ENCODE measurements at regions not wholly inside any gene's neighbourhood (a gene's known extent, or its start where the extent isn't known, plus 50 kb on each side); places are given as distances from the start of the nearest gene placed in this dataset.

DNA sequence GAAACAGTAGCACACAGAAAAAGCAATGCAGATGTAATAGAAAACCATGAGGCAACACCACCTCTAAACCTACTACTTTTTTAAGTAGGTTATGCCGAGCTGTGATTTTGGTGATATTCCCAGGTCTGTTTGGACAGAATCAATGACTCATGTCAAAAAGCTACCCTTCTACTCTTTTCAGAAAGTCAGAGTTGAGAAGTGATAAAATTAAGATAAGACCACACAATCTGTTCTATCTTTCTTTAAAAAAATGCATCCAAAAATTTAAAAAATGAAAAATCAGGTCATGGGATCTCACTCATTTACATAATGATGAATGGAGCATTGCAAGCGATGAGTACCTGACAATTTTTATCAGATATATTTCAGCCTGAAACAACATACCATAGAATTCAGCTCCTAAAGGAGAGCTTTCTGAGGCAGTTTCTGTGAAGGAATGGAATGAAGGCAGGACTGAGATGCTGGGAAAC, 826.3 kb downstream of the BCL11A start:
- H3K27me3 ChIP-seq (ENCODE audit: insufficient read depth, low read length) = no peaks in the 10 kb centered on the region
- no peak for TF ChIP-seq EZH2 (IDR thresholded peaks at IDR 0.05; ENCODE audit: borderline replicate concordance, low read length)
- TF ChIP-seq, protein P1, sequence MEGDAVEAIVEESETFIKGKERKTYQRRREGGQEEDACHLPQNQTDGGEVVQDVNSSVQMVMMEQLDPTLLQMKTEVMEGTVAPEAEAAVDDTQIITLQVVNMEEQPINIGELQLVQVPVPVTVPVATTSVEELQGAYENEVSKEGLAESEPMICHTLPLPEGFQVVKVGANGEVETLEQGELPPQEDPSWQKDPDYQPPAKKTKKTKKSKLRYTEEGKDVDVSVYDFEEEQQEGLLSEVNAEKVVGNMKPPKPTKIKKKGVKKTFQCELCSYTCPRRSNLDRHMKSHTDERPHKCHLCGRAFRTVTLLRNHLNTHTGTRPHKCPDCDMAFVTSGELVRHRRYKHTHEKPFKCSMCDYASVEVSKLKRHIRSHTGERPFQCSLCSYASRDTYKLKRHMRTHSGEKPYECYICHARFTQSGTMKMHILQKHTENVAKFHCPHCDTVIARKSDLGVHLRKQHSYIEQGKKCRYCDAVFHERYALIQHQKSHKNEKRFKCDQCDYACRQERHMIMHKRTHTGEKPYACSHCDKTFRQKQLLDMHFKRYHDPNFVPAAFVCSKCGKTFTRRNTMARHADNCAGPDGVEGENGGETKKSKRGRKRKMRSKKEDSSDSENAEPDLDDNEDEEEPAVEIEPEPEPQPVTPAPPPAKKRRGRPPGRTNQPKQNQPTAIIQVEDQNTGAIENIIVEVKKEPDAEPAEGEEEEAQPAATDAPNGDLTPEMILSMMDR (IDR thresholded peaks at IDR 0.05; ENCODE audit: low read length) = no peak
- H3K9me3 ChIP-seq (ENCODE audit: low read length) = no peaks in the 10 kb centered on the region
- no peak overlapping the region for H3K9ac ChIP-seq (ENCODE audit: low read length)
- no peaks in the 10 kb centered on the region for H4K20me1 ChIP-seq (ENCODE audit: insufficient read depth, low read length)
- H3F3A ChIP-seq (ENCODE audit: insufficient read depth, low read length) = no peaks in the 10 kb centered on the region
- H3K79me2 ChIP-seq (ENCODE audit: insufficient read depth, low read length) = no peaks in the 10 kb centered on the region
- no peak overlapping the region for H3K4me3 ChIP-seq (ENCODE audit: low read depth, low read length, poor library complexity, severe bottlenecking)
- H3K4me2 ChIP-seq (ENCODE audit: low read length) = no peak overlapping the region
- no peaks in the 10 kb centered on the region for H3K9me2 ChIP-seq (ENCODE audit: low read depth, low read length)
- no peaks in the 10 kb centered on the region for H3K4me1 ChIP-seq (ENCODE audit: insufficient read depth, low read length, severe bottlenecking)
- no peak overlapping the region for H2AFZ ChIP-seq (ENCODE audit: low read length)
- no peak overlapping the region for H3K27ac ChIP-seq (ENCODE audit: low read depth, low read length, poor library complexity, severe bottlenecking)
- H3K36me3 ChIP-seq (ENCODE audit: insufficient read depth, low read length) = no peaks in the 10 kb centered on the region

DNA sequence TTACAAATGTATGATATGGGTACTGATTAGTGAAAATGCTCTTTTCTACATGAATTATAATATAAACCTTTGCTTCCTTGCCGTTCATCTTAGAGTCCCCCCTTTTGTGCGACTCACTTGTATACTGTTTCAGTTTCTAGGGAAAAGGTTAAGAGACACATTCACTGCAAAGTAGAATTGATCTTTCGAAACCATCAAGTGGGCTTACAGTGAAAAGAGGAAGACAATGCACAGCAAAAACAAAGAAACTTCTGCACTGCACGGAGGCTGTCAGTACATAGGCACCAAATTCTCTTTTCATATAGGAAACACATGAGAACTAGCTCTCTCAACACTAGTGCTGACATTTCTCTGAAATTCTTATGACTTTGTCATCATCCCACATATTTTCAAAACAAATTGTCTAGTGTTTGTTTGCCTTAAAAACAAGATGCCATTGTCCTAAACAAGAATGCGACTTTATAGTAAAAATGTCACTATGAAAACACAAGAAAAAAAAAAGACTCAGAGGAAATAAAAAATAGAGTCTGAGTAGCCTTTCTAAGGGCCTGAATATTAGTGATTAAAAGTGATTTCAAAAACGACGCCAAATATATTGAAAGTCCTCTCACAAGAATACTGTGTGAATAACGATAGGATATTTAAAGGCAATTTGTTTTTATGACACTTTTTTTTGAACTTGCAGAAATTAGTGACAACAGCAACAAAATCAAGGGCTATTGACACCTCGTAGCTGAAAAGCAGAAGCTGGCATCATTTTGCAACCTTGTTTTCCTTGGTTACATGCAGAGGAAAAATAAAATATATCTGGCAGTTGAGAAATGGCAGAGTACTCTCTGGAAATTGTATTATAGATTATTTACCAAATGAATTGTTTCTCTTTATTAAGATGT, 827.0 kb downstream of the BCL11A start:
- Histone ChIP-seq H3K4me1 (ENCODE audit: insufficient read depth, low read length, severe bottlenecking) (no peaks in the 10 kb centered on the region), H3K36me3 (ENCODE audit: insufficient read depth, low read length) (no peaks in the 10 kb centered on the region), H3K27me3 (ENCODE audit: insufficient read depth, low read length) (no peaks in the 10 kb centered on the region), H3K4me2 (ENCODE audit: low read length) (no peak overlapping the region), H3K4me3 (ENCODE audit: low read depth, low read length, poor library complexity, severe bottlenecking) (no peak overlapping the region), H2AFZ (ENCODE audit: low read length) (no peak overlapping the region), H3K79me2 (ENCODE audit: insufficient read depth, low read length) (no peaks in the 10 kb centered on the region), H3K9ac (ENCODE audit: low read length) (no peak overlapping the region), H3K9me3 (ENCODE audit: low read length) (no peaks in the 10 kb centered on the region), H3F3A (ENCODE audit: insufficient read depth, low read length) (no peaks in the 10 kb centered on the region), H3K9me2 (ENCODE audit: low read depth, low read length) (no peaks in the 10 kb centered on the region), H4K20me1 (ENCODE audit: insufficient read depth, low read length) (no peaks in the 10 kb centered on the region), H3K27ac (ENCODE audit: low read depth, low read length, poor library complexity, severe bottlenecking) (no peak overlapping the region)
- no peak for TF ChIP-seq EZH2 (IDR thresholded peaks at IDR 0.05; ENCODE audit: borderline replicate concordance, low read length)
- TF ChIP-seq, protein P1 (IDR thresholded peaks at IDR 0.05; ENCODE audit: low read length) = no peak

DNA sequence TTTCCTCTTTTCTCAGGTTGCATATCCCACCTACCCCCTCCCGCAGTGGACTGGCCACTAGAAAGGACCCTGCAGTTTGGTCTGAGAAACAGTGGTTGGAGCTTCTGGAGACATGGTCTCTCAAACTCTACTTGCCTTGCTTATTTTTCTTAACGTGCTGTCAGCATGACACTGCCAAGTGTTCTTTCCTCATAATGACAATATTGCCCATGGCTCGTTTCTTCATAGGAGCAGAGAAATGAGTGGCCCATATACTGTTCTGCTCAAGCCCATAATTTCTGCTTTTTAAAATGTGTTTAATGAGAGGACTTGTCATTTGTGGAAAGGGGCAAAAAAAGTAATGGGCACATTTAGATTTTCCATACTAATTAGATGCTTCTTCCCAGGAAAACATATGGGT, 828.7 kb downstream of the BCL11A start:
- no peak overlapping the region for H3K4me3 ChIP-seq (ENCODE audit: low read depth, low read length, poor library complexity, severe bottlenecking)
- no peaks in the 10 kb centered on the region for H3K79me2 ChIP-seq (ENCODE audit: insufficient read depth, low read length)
- no peaks in the 10 kb centered on the region for H4K20me1 ChIP-seq (ENCODE audit: insufficient read depth, low read length)
- H3K9ac ChIP-seq (ENCODE audit: low read length) = no peak overlapping the region
- no peaks in the 10 kb centered on the region for H3F3A ChIP-seq (ENCODE audit: insufficient read depth, low read length)
- H3K4me1 ChIP-seq (ENCODE audit: insufficient read depth, low read length, severe bottlenecking) = no peaks in the 10 kb centered on the region
- no peaks in the 10 kb centered on the region for H3K36me3 ChIP-seq (ENCODE audit: insufficient read depth, low read length)
- TF ChIP-seq, protein P1 (IDR thresholded peaks at IDR 0.05; ENCODE audit: low read length) = no peak
- no peak for TF ChIP-seq EZH2 (IDR thresholded peaks at IDR 0.05; ENCODE audit: borderline replicate concordance, low read length)
- H3K27ac ChIP-seq (ENCODE audit: low read depth, low read length, poor library complexity, severe bottlenecking) = no peak overlapping the region
- H3K4me2 ChIP-seq (ENCODE audit: low read length) = no peak overlapping the region
- H3K9me2 ChIP-seq (ENCODE audit: low read depth, low read length) = no peaks in the 10 kb centered on the region
- no peak overlapping the region for H2AFZ ChIP-seq (ENCODE audit: low read length)
- H3K27me3 ChIP-seq (ENCODE audit: insufficient read depth, low read length) = no peaks in the 10 kb centered on the region
- H3K9me3 ChIP-seq (ENCODE audit: low read length) = no peaks in the 10 kb centered on the region

All from OCI-LY1 (cell line).